HG03095 (cell line): ENCODE measurements at regions not wholly inside any gene's neighbourhood (a gene's known extent, or its start where the extent isn't known, plus 50 kb on each side); places are given as distances from the start of the nearest gene placed in this dataset.

ENCODE experiments used
- ATAC-seq: cut with Tn5 transposase; IDR thresholded peaks from one replicate; pipeline ENCODE4 v1.9.1; 2021; ENCODE audit warnings: moderate library complexity; ENCODE audit not compliant: unreplicated experiment

DNA sequence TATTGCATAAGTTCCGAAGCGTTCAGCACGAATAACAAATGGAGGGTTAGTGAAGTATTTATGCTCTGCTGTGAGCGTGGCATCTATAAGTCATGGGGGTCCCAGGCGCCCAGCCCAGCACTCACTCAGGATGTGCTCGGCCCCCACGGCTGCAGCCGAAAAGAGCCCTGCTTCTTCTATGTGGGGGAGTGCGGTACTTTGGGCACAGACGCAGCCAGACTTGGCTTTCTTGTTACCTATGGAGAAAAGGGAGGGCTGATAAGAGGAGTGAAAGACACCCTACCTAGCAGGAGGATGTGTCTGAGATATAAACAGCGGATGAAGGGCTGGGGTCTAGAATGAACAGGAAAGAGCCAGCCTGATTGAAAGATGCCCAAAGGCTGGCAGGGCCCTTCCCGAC lies 51.4 kb downstream of the MRPL36 start:
- ATAC-seq = no peak

DNA sequence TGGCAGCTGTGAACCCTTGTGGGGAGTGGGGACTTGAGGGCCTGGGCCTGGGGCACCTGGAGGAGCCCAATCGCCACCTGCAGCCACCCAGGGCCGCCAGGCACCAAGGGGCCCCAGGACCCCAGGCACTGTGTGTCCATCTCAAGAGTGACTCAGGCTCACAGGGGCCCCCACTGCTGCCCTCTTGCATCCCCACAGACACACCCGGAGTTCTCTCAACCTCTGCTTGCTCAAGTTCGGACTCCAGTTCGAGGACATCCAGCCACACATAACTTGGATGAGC lies 51.9 kb downstream of the MRPL36 start:
- no peak for ATAC-seq

DNA sequence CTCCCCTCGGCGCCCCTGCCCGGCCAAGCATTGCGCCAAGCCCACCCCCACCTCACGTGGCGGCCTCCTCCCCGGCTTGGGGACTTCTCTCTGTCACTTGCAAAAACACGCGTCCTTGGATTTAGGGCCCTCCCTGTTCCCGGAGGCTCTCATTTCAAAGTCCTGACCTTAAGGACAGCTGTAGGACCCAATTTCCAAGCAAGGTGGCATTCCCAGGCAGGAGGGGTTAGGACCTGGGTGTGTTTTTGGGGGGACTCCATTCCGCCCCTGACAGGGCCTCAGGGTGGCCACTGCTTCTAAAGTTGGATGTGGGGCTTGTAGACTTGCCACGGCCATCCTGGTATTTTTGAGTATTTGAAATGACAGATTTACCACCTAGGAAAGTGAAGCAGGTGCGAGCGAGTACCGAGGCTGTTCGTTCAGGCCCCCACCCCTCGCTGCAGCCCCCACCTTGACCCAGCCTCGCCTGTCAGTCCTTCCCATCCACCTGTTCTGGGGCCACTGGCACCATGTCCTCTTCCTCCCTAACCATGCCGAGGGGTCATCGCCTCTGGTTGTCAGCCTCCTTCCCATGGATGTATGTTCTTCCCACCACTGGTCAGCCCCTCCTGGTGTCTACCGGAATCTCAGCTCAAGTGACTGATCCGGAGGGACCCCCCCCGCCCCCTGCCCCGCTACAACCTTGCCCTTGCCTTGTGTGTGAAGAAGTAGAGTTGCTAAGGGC lies 52.4 kb downstream of the MRPL36 start:
- no peak for ATAC-seq

DNA sequence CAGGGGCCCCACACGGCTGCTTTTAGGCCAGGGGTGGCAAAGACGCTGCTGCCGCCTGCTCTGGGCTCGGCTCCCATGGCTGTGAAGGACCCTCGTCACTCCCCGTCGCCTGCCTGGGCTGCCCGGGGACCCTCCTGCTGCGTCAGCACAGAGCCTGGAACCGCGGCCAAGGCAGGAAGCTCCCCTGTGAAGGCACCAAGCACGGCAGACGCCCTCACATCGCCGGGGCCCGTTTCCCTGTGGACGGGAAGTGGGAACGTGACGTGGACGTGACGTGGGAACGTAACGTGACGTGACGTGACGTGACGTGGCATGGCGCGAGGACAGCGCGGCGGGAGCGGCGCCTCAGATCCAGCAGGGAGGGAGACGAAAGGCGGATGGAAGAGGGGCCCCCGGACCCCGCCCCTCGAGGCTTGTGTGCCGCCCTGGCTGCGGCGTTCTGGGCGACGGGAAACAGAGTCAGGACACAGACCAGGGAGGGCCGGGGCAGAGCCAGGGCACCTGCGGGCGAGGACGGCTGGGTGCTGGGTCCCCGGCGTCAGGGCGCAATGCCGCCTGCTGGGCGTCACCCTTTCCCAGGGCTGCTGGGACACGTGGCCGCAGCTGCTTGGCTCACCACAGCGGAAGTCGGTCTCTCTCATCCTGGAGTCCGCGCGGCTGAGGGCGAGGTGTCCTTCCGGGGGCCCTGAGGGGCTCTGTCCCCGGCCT lies 53.1 kb downstream of the MRPL36 start:
- no peak for ATAC-seq

DNA sequence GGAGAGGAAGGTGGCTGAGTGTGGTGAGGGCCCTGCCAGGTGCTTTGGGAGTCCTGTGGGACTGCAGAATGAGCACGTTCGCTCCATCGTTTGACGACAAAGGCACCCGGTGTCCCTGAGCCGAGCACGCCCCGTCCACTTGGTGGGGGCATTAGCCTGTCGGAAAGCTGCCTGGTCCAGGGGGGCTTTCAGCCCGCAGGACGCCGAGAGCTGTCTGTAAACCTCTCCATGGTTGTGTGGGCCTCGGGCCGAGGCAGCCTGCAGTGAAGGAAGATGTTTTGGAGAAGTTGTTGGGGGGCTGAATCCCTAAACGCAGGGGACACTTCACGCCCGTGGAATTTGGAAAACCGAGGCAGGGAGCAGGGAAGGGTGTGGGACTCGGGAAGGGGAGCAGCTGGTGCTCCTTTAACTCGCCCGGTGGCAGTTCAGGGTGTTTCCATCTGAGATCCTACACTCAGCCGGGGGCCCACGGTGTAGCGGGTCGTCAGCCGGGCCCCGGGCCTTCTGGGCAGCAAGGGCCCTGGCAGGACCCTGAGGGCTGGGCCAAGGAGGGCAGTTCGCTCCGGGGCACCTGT lies 53.8 kb downstream of the MRPL36 start:
- no peak for ATAC-seq

DNA sequence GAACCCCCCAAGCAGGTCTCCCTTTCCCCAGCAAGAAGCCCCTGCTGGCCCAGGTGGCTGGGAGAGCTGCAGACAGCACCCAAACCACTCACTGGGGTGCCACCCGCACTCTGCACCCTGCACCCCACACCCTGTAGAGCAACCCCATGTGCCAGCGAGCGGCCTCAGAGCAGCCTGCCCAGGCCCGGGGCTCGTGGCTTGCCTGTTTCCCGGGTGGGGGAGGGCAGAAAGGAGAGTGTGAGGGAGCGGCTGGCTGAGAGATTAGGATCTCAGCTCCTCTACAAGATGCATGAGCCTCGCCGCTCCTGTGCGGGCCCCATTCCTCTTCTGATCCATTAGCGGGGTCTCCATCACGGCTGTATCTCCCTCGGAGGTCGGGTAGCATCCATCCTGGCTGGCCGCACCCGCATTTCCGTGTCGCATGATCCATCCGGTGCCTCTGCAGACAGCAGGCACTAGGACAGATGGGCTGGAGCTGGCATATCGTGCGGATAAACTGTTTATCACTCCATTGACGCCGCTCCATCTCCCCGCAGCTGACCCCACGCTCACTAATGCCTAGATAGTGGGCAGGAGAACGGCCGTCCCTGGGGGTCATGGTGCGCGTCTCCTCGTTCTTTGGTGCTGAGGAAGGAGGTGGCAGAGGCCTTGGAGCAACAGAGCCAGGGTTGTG lies 54.4 kb downstream of the MRPL36 start:
- ATAC-seq = no peak

DNA sequence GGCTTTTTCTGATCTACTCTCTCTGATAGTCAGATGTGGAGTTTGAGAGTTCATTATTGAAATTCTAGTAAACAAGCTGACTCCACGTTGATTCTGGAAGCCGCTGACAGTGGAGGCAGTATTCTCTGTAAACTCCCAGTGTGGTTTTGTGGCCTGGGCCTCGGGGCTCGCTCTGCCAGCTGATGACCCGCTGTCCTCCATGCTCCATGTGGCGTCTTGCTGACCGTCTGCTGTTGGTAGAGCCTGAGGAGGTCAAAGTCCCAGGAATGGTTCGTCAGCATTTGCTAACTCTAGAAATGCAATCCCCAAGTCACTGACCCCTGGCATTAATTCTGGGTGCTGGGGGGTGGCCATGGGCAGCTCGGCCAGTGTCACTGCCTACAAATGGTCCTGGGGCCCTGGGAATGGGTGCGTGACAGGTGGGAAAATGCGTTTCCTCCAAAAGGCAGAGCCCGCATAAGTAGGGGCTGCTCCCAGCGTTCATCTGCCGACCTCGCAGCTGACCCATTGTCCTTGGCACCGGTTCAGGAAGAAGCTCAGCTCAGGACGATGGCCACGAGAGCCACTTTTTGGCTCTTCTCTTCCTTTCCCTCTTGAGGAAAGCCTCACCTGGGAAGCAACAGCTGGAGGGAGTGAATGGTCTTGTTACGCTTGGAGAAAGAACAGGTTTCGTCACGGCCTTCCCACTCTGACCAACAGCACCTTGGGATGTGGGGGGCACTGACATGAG lies 55.1 kb downstream of the MRPL36 start:
- no peak for ATAC-seq

DNA sequence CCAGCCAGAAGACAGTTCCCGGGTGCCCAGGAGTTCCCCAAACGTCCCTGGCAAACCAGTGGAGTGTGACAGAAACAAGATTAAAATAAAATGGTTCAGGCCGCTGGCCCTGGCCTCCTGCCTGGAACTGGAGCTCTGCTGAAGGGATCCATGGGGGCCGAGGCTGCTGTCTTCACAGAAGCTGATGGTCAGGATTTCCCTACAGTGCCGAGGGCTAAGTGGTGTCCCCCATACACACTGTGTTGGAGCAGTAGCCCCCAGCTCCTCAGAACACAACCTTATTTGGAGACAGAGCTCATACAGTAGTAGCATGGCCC lies 55.9 kb downstream of the MRPL36 start:
- ATAC-seq = no peak

DNA sequence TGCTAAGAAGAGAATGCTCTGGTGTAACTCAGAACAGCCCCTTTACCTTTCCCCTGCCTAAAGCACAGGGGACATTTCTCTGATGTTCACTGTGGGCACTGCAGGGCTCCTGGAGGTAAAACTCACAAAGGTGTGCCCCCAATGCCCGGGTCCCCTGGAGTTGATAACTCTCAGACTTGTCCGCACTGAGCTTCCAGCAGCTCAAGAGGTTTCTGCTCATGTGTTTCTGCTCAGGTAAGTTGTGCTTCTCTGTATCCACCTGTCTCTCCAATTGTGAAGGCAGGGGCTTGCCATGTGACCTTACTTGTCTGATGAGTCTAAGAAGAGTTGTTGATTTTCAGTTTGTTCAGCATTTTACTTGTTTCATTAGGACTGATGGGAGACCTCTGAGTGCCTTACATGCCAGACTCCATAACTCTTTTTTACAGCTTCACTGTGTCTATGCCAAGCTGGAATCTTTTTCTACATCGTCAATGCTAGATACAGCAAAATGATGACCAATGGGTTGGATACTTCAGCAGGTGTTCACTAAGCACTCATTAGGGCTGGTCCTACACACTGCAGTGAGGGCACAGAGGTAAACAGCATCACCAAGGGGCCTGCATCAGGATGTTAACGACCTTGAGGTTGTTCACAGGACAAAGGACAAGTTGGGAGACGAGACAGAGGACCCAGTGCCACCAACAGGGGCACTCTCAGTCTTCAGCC lies 56.4 kb downstream of the MRPL36 start:
- ATAC-seq = no peak

DNA sequence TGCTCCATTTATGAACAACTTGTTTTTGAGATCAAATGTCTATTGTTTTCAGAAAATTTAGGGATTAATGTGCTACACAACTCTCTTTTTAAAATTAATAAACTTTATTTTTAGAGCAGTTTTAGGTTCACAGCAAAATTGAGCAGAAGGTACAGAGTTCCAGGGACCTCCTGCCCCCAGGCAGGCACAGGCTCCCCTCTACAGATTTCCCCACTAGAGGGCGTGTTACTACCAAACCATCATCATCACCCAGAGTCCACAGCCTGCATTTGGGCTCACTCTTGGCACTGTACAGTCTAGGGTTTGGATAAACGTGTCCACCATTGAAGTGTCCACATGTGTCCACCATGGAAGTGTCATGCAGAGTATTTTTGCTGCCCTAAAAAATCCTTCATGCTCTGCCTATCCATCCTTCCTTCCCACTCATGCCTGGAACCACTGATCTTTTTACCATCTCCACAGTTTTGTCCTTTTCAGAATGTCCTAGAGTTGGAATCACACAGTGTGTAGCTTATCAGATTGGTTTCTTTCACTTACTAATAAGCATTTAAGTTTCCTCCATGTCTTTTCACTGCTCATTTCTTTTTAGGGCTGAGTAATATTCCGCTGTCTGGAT lies 61.7 kb downstream of the MRPL36 start:
- peak; percentile 74 for ATAC-seq

DNA sequence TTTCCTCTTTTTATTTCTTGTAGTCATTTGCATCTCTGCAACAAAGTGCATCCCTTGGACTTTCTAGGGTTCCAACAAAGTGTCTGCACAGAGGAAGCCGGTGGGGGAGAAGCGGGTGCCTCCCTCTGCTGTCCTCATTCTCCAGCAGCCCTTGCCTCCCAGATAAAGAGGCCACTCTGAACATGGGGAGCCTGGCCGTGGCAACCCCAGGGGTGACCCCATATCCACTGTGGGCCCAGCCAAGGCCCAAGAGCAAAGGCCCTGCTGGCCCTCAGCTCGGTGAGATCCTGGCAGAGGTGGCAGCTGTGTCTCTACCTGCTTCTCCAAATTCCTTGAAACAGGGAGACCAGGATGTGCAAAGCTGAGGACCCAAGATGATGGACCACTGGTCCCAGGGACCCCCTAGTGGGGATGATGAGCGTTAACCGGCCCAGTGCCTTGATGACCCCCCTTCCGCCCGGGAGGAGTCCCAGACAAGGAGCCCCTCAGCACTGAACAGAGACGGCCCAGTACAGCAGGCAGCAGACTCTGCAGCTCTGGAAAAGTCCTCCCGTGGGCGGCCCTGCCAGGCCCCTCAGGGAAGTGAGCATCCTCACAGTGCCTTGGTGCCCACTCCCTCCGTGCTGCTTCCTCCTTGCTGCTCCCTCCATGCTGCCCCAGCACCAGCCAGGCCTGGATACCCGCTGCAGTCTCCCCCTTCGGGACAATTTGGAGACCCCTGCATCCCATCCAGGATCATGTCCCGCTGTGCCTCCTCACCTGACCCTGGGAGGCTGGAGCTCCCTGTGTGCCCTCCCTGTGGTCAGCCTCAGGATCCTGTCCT lies 62.5 kb downstream of the MRPL36 start:
- no peak for ATAC-seq

DNA sequence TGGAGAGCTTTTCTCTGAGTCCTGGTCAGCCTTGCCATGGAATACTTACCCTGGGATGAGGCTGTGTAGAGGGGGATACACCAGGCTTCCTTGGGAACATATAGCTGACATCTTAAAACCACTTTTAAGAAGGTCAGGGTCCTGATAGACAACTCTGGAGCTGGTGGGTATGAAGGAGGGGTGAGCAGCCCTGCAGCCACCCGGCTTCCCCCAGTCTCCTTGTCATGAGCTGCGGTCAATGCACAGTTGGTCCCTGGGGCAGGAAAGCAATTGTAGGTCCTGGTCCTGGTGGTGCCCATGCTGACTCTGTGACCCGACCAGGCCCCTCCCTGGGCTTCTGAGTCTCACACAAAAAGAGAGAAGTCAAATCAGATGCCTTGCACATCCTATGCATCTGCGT lies 63.6 kb downstream of the MRPL36 start:
- no peak for ATAC-seq

DNA sequence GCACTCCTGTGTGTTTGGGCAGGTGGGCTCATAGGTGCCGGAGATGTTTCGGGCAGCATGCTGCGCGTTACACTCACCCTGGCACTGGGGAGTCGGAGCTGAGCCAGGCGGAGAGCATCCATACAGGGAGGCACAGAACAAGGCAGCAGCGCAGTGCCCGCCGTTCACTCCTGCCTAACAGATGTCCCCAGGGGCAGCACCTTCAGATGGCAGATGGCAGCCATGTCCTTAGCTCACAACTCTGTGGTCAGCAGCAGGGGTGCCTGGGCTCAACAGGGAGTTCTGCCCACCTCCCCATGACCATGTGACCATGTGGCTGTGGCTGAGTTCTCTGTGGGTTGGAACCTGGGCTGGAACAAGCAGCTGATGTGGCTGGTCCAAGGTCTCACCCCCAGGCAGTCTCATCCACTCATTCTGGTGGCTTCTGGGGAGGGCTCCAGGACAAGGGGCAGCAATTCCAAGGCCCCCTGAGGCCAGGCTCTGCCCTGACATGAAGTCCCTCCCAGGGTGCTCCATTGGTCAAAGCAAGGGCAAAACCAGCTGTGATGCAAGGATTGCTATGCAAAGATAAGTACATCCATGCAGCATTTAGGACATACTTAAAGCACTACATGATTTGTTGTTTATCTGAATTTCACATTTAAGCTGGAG lies 64.2 kb downstream of the MRPL36 start:
- ATAC-seq = no peak

DNA sequence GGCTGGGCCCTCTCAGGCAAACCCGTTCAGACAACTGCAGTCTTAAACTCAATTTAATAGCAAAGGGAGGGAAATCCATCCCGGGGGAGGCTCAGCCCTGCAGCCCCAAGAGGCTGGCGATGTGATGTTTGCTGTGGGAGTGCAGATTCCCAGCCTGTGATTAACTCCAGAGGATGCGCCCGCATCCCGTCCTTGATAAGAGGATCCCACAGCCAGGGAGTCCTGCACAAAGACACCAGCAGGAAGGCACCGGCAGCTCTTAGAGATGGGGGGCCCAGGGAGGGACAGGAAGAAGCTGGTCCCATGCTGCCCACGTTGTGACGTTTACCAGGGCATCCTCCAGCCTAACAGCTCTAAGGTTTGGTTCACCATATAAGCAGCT lies 64.7 kb downstream of the MRPL36 start:
- no peak for ATAC-seq

DNA sequence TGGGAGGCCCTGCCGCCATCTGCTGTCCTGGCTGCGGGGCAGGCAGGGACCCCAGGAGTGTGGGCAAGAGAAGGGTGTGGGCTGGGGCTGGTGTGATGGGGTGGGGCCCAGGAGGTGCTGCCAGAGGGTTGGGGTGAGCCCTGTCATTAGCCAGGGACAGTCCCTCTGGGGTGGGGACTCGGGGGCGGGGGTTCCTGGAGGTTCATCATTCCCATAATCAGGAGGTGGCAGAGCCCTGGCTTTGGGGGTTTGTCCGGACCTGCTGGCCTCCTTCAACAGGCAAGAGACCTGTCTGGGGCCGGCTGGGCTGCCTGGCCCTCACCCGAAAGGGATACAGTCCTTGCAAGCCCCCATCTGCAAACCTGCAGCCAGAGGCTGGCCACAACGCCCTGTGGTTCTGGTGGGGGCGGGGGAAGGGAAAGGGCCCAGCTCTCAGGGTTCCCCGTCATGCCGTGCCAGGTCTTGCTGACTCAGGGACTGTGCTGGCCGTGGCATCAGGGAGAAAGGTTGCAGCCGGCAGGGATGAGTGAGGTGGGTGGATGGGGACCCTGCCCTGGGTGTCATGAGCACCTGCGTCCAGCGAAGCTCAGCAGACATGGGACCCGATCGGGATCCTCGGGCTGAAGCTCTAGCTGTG lies 65.2 kb downstream of the MRPL36 start:
- ATAC-seq = no peak

DNA sequence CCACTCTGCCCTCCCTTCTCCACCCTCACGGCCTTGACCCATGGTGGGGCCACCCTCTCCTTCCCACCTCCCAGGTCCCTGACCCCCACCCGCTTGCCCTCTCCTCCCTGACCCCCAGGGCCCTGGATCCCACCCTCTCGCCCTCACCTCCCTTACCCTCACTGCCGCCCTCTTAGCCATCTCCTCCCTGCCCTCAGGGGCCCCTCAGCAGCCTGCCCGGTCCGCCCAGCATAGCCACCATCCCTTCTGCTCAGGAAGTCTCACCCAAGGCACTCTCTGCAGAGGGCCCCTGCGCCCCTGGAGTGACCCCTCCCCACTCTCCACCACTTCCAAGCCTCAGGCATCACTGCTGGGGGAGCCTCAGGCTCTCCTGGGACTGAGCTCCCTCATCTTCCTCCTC lies 66.3 kb downstream of the MRPL36 start:
- no peak for ATAC-seq

DNA sequence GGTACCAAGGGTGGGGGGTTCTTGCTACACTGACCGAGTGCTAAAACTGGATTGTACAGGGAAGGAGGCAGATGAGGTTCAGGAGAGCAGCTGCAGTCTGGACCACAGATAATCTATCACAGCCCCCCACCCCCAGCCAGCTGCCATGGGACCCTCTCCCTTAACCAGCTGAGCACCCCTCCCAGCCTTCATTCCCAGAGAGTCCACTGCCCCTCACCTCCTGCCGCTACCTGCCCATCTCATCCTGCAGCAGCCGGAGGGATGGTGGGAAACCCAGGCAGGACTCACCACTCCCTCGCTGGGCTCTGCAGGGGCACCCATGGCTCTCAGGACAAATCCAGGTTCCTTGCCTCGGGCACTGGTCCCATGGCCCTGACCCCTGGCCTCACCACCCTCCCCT lies 66.7 kb downstream of the MRPL36 start:
- ATAC-seq = no peak

DNA sequence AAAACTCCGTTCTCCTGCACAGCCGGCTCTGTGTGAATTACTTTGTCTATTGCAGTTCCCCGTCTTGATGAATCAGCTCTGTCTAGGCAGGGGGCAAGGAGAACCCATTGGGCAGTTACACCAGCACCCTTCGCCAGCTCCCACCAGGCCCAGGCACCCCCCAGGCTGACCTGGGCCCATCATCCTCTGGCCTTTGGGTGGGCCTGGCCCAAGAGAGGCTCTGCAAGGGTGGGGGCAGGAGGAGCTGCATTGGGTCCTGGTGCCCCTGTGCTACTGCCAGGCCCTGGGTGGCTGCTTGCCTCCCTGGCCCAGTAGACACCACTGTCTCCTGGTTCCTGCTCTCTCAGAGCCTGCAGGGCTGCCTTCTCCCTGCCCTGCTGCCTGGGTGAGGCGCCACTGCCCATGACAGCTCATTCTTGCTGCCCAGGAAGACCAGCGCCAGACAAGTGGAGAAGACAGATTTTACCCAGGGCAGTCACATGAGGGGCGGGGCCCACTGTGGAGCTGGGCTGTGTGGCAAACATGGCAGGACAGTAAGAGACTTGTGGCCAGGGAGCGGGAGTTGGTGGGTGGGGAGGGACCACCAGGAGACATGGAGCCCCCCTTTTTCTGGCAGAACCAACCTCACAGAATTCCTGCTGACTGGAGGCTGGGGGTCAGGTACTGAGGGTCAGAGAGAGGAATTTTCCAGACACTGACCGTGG lies 67.2 kb downstream of the MRPL36 start:
- no peak for ATAC-seq
